HepG2 (cell line): ENCODE measurements at regions not wholly inside any gene's neighbourhood (a gene's known extent, or its start where the extent isn't known, plus 50 kb on each side); places are given as distances from the start of the nearest gene placed in this dataset.

ENCODE experiments used
- ATF4 ChIP-seq, 2 experiments: fragments of 450-650 bp in 1 of 2; sonication (generic) in 1 of 2; formaldehyde crosslinking; IDR thresholded peaks; 2 replicates each; pipeline versions ENCODE4 v1.5.0 to v1.8.0; 2020 to 2022; ENCODE audit warnings: mild to moderate bottlenecking in 1 of 2, missing genetic modification reagents in 1 of 2
- CTCF ChIP-seq: sonication (generic); formaldehyde crosslinking; IDR thresholded peaks from 2 replicates; pipeline ENCODE4 v1.5.0; 2020; ENCODE audit warnings: mild to moderate bottlenecking, missing genetic modification reagents, moderate library complexity
- FOXP4 ChIP-seq: sonication (generic); formaldehyde crosslinking; IDR thresholded peaks from 2 replicates; pipeline ENCODE4 v1.4.0; 2020; ENCODE audit warnings: missing genetic modification reagents
- IKZF5 ChIP-seq: IDR thresholded peaks from 2 replicates; pipeline ENCODE4 v1.6.1; 2018; ENCODE audit warnings: missing genetic modification reagents, mild to moderate bottlenecking, missing compliant biosample characterization
- MLX ChIP-seq: IDR thresholded peaks from 2 replicates; pipeline ENCODE4 v1.6.1; 2016
- MLXIP ChIP-seq: sonication (generic); formaldehyde crosslinking; IDR thresholded peaks from 2 replicates; pipeline ENCODE4 v1.9.0; 2021; ENCODE audit warnings: missing genetic modification reagents, borderline replicate concordance
- PITX1 ChIP-seq: sonication (generic); formaldehyde crosslinking; IDR thresholded peaks from 2 replicates; pipeline ENCODE4 v1.5.1; 2020; ENCODE audit warnings: mild to moderate bottlenecking, missing genetic modification reagents
- TRAFD1 ChIP-seq: sonication (generic); formaldehyde crosslinking; IDR thresholded peaks from 2 replicates; pipeline ENCODE4 v1.5.1; 2020; ENCODE audit warnings: missing genetic modification reagents, mild to moderate bottlenecking, borderline replicate concordance
- ZBTB46 ChIP-seq: sonication (generic); formaldehyde crosslinking; IDR thresholded peaks from 2 replicates; pipeline ENCODE4 v1.4.0; 2020; ENCODE audit warnings: mild to moderate bottlenecking, missing genetic modification reagents, borderline replicate concordance
- ZGPAT ChIP-seq: IDR thresholded peaks from 2 replicates; pipeline ENCODE4 v1.6.1; 2016; ENCODE audit warnings: mild to moderate bottlenecking

GRCh38 chr6:139480356-139481165, 106.1 kb upstream of the CITED2 start (continued):
- TF ChIP-seq IKZF5 (CRISPR knock-in tag), result peak; percentile 96
- TF ChIP-seq PITX1 (CRISPR knock-in tag), result peak; percentile 88
- TF ChIP-seq ATF4 (CRISPR knock-in tag; IDR thresholded peaks at IDR 0.05), result peak; percentile 91 to 100
- TF ChIP-seq CTCF (CRISPR knock-in tag), result no peak
- peak; percentile 86 for TF ChIP-seq FOXP4 (CRISPR knock-in tag)
- TF ChIP-seq MLXIP (CRISPR knock-in tag), result no peak
- TF ChIP-seq MLX, result peak; percentile 54; the same call in 1 of the 2 replicates
- TF ChIP-seq TRAFD1 (CRISPR knock-in tag), result no peak
- TF ChIP-seq ZGPAT (CRISPR knock-in tag), result peak; percentile 88
- TF ChIP-seq ZBTB46, result no peak
